HCT116 (cell line): ENCODE measurements at regions not wholly inside any gene's neighbourhood (a gene's known extent, or its start where the extent isn't known, plus 50 kb on each side); places are given as distances from the start of the nearest gene placed in this dataset.

Experiments used
- EZH2 ChIP-seq: fragments of 200-600 bp; sonication (generic); IDR thresholded peaks from 2 replicates; pipeline ENCODE4 v1.6.1; 2017; ENCODE audit warnings: antibody characterized with exemption, mixed run types
- EZH2phosphoT487 ChIP-seq: fragments of 200-600 bp; IDR thresholded peaks from 2 replicates; pipeline ENCODE4 v1.6.1; 2018; ENCODE audit warnings: antibody characterized with exemption, borderline replicate concordance
- POLR2AphosphoS5 ChIP-seq: IDR thresholded peaks from 2 replicates; pipeline ENCODE4 v1.6.1; 2011; ENCODE audit warnings: mild to moderate bottlenecking, low read depth, low read length, moderate library complexity
- ZNF274 ChIP-seq: fragments of 200-500 bp; sonication (Bioruptor generic); IDR thresholded peaks from 2 replicates; pipeline ENCODE4 v1.6.1; 2014; ENCODE audit warnings: mild to moderate bottlenecking, low read depth, low read length, inconsistent platforms
- TF ChIP-seq, protein P1 (sequence below): IDR thresholded peaks from 2 replicates; pipeline ENCODE4 v1.6.1; 2012
- TF ChIP-seq, protein P2 (sequence below), 3 experiments: fragments of 200-600 bp in 1 of 3; sonication (generic) in 1 of 3; IDR thresholded peaks in 2 of 3; conservative IDR thresholded peaks in 1 of 3; 2 replicates each; pipeline ENCODE4 v1.5.1; 2012 to 2017; ENCODE audit warnings: low read depth in 2 of 3, low read length in 2 of 3, antibody characterized with exemption in 1 of 3, borderline replicate concordance in 1 of 3, control low read depth in 1 of 3, mild to moderate bottlenecking in 1 of 3, mixed read lengths in 1 of 3, mixed run types in 1 of 3, moderate library complexity in 1 of 3; ENCODE audit not compliant: insufficient read depth in 1 of 3
- TF ChIP-seq, protein P3 (sequence below): IDR thresholded peaks from 2 replicates; pipeline ENCODE4 v1.6.1; 2011; ENCODE audit warnings: mild to moderate bottlenecking, low read length, moderate library complexity; ENCODE audit not compliant: insufficient replicate concordance; ENCODE audit errors: extremely low read depth

DNA sequence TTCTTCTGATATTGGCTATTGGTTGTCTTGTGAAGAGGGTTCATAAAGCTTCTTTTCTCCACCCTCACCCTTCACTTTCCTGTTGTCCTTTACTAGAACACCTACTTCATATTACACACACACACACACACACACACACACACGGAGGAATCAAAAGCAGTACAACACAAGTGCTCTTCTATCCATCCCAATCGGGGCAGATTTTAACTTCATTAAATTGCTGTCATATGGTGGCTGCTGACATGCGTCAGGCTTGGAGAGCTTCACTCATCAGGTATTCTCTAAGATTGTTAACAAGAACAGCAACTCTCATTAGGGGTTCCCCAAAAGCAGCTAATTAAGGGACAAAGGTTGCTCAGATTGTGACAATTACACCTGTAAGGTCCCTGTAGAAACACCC lies 239.1 kb upstream of the MEIS2 start:
- TF ChIP-seq, protein P1, sequence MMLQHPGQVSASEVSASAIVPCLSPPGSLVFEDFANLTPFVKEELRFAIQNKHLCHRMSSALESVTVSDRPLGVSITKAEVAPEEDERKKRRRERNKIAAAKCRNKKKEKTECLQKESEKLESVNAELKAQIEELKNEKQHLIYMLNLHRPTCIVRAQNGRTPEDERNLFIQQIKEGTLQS, result no peak
- TF ChIP-seq, protein P2, sequence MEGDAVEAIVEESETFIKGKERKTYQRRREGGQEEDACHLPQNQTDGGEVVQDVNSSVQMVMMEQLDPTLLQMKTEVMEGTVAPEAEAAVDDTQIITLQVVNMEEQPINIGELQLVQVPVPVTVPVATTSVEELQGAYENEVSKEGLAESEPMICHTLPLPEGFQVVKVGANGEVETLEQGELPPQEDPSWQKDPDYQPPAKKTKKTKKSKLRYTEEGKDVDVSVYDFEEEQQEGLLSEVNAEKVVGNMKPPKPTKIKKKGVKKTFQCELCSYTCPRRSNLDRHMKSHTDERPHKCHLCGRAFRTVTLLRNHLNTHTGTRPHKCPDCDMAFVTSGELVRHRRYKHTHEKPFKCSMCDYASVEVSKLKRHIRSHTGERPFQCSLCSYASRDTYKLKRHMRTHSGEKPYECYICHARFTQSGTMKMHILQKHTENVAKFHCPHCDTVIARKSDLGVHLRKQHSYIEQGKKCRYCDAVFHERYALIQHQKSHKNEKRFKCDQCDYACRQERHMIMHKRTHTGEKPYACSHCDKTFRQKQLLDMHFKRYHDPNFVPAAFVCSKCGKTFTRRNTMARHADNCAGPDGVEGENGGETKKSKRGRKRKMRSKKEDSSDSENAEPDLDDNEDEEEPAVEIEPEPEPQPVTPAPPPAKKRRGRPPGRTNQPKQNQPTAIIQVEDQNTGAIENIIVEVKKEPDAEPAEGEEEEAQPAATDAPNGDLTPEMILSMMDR (IDR thresholded peaks at IDR 0.05 in 2 of 3, conservative IDR thresholded peaks at IDR 0.05 in 1 of 3; ENCODE audit: borderline replicate concordance in 1 of 3, insufficient read depth in 1 of 3, low read depth in 2 of 3, low read length in 2 of 3), result no peak
- TF ChIP-seq ZNF274 (no peak), POLR2AphosphoS5 (no peak), EZH2 (no peak), EZH2phosphoT487 (no peak)
- TF ChIP-seq, protein P3, sequence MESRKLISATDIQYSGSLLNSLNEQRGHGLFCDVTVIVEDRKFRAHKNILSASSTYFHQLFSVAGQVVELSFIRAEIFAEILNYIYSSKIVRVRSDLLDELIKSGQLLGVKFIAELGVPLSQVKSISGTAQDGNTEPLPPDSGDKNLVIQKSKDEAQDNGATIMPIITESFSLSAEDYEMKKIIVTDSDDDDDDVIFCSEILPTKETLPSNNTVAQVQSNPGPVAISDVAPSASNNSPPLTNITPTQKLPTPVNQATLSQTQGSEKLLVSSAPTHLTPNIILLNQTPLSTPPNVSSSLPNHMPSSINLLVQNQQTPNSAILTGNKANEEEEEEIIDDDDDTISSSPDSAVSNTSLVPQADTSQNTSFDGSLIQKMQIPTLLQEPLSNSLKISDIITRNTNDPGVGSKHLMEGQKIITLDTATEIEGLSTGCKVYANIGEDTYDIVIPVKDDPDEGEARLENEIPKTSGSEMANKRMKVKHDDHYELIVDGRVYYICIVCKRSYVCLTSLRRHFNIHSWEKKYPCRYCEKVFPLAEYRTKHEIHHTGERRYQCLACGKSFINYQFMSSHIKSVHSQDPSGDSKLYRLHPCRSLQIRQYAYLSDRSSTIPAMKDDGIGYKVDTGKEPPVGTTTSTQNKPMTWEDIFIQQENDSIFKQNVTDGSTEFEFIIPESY, result no peak
